ENCODE measurements at regions not wholly inside any gene's neighbourhood (a gene's known extent, or its start where the extent isn't known, plus 50 kb on each side); places are given as distances from the start of the nearest gene placed in this dataset.
"Not testable (repeated sequence)": the region's sequence is repeated elsewhere in the genome, so short reads cannot be mapped to it uniquely, and the experiment has no call there.

DNA sequence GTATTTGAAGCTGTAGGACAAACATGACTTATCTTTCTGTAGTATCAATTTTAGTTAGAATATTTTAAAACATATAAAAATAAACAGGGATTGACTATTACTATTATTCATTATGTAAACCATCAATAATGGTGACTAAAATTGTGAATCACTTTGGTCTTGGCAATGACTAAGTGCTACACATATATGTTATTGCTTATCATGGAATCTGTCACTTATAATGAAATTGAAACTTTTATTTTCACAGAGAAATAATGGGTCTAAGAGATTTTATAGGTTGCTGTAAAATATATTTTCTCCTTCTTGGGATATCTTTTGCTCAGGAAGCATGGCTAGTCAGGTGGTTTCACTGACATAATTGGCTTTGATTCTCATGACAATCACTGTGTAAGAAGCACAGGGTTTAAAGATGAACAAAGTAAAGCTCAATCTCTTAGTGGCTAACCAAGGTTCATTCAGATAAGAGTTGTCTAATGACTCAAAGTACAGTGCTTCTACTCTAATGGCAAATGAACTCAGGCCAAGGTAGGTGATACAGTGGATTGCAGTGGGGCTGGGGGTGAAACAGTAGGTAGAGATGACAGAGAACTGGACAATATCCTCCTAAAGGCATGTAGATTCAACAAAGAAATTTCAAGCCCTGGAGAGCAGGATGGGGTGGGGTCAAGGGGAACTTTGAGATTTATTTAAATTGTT, 98.6 kb upstream of the FANCL start:
- DNase-seq, result no peak

DNA sequence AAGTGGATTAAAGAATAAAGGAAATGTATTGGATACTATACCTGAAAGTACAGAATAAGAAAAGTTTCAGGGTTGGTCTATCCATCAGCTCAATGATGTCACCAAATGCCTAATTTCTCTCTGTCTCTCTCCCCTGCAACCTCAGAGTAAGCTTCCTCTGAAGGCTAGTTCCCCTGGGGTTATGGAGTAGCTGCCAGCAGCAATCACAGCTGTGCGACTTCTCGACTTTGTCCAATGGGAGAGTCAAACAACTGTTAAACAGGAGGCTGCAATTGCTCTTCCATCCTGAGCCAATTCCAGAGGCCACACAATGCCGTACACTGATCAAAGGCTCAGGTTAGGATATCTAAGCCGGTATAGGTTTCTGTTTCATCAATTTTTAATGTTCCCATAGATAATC, 95.3 kb upstream of the FANCL start:
- no peak for DNase-seq

DNA sequence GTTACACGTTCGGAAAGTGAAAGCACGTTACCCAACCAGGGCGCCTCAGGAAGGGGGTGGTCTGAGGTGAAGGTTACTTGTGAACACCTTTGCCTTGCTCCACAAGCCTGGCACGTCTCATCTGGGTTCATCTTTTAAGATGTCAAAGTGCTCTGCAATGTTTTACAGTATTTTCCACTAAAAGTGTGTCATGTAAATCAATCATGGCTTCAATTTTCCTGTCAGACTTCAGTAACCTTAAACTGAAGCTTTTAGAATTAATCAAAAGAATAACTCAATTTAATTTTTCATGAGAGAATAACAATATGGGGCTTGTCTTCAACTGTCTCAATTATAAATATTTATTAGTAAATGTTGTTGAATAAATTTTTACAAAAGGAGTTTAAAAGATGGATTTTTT, 93.3 kb upstream of the FANCL start:
- DNase-seq, result no peak

DNA sequence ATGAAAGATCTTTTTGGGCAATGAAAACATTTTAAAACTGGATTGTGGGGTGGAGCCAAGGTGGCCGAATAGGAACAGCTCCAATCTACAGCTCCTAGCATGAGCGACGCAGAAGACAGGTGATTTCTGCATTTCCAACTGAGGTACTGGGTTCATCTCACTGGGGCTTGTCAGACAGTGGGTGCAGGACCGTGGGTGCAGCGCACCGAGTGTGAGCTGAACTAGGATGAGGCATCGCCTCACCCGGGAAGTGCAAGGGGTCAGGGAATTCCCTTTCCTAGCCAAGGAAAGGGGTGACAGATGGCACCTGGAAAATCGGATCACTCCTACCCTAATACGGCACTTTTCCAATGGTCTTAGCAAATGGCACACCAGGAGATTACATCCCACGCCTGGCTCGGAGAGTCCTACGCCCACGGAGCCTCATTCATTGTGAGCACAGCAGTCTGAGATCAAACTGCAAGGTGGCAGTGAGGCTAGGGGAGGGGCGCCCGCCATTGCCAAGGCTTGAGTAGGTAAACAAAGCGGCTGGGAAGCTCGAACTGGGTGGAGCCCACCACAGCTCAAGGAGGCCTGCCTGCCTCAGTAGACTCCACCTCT, 84.3 kb upstream of the FANCL start:
- not testable (repeated sequence) for DNase-seq

GRCh38 chr2:58319481-58319880, 78.4 kb upstream of the FANCL start:
- no peak for DNase-seq

DNA sequence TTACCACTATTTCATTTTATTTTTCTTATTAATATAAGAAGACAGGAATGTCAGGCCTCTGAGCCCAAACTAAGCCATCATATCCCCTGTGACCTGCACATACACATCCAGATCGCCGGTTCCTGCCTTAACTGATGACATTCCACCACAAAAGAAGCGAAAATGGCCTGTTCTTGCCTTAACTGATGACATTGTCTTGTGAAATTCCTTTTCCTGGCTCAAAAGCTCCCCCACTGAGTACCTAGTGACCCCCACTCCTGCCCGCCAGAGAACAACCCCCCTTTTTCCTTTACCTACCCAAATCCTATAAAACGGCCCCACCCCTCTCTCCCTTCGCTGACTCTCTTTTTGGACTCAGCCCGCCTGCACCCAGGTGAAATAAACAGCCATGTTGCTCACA, 77.8 kb upstream of the FANCL start:
- DNase-seq, result not testable (repeated sequence)

DNA sequence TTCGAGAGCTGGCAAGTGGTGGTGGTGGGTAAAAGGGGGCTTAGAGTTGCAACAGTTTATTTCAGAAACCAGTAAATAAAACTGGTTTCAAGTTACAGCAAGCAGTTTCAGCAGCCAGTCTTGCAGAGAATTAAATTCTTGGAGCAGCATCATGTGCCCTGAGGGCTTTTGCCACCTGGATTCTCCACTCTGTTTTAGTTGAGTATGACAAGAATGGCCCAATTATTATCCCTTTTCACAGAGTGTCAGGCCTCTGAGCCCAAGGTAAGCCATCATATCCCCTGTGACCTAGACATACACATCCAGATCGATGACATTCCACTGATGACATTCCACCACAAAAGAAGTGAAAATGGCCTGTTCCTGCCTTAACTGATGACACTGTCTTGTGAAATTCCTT, 72.8 kb upstream of the FANCL start:
- DNase-seq, result no peak

DNA sequence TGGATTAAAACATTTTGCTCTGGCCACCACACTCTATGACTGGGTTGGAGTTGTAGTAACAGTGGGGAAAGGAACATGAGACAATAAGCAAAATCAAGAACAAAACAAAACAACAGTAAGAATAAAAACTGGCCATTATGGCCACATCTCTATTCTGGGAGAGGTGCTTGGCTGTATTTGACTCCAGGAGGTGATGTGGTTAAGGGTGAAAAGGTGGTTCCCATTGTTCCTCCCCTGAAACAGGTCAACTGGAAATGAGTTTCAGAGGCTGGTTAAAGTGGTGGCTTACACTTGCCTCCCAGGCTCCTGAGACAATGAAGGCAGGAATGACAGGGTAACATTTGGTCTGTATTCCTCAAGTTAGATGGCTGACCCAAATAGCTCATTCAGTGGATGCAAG, 67.3 kb upstream of the FANCL start:
- DNase-seq, result no peak

DNA sequence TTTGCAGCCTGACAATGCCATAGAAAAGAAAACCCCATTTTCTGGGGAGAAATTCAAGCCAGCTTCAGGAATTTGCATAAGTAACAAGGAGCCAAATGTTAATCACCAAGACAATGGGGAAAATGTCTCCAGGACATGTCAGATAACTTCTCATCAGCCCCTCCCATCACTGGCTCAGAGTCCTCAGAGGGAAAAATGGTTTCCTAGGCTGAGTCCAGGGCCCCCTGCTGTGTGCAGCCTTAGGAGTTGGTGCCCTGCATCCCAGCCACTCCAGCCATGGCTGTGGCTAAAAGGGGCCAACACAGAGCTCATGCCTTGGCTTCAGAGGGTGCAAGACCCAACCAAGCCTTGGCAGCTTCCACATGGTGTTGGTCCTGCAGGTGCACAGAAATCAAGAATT, 63.7 kb upstream of the FANCL start:
- no peak for DNase-seq

- DNase-seq, result no peak
Measured at GRCh38 chr2:58299123-58299522, 58.0 kb upstream of the FANCL start.

DNA sequence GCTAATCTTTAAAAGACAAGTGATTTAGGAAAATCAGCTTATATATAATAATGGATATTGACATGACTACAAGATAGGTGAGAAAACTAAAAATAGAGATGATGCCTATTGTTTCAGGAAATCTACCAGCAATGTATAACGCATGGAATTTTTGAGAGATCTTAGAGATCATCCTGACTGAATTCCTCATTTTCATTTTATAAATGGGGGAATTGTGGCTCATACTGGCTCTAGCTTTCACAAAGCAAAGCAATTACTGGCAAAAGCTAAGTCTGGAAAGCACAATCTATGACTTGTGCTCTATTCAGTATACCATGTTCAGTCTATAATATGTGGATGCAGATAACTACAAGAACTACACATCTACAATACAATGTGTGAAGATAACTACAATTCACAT, 51.9 kb upstream of the FANCL start:
- DNase-seq, result no peak

GRCh38 chr2:58291726-58292438, 50.8 kb upstream of the FANCL start:
- no peak for DNase-seq

Measured in CD4-positive, alpha-beta T cell treated with Interleukin-12 subunit alpha and Interleukin-12 subunit beta, for 1 hour (primary cell).